Common myeloid progenitor, CD34-positive (primary cell): ENCODE measurements at regions not wholly inside any gene's neighbourhood (a gene's known extent, or its start where the extent isn't known, plus 50 kb on each side); places are given as distances from the start of the nearest gene placed in this dataset.

Experiments
- CTCF ChIA-PET: fragments of 350-600 bp; sonication (Branson Sonifier 250); formaldehyde crosslinking; loops from one replicate; lab custom pipeline; 2021; ENCODE audit warnings: antibody characterized with exemption; lab: Charles Lee
- POLR2A ChIA-PET: fragments of 350-600 bp; sonication (Branson Sonifier 250); formaldehyde crosslinking; loops from one replicate; lab custom pipeline; 2021; ENCODE audit warnings: antibody characterized with exemption; lab: Charles Lee
- DNase-seq, 3 donors: peaks; one replicate each; pipeline versions ENCODE4 v3.0.0 to v3.0.0-alpha.2; 2013
- H3K27ac ChIP-seq, 2 experiments: 1 replicate in 1 of 2; 2 replicates in 1 of 2; pipeline ENCODE4 v1.7.0; 2013; ENCODE audit warnings: inconsistent platforms in 2 of 2, low read length in 2 of 2, mild to moderate bottlenecking in 2 of 2, low read depth in 1 of 2, moderate library complexity in 1 of 2; ENCODE audit not compliant: severe bottlenecking in 2 of 2, insufficient read depth in 1 of 2, poor library complexity in 1 of 2
- H3K27me3 ChIP-seq, 5 experiments: replicated peaks in 2 of 5; 1 replicate in 3 of 5; 2 replicates in 2 of 5; pipeline versions ENCODE4 v1.6.1 to v1.7.0; 2013; ENCODE audit warnings: low read length in 4 of 5, mild to moderate bottlenecking in 2 of 5, moderate library complexity in 2 of 5, inconsistent platforms in 1 of 5; ENCODE audit not compliant: insufficient read depth in 5 of 5, control insufficient read depth in 4 of 5
- H3K36me3 ChIP-seq, 4 experiments: 1 replicate in 2 of 4; 2 replicates in 2 of 4; pipeline versions ENCODE4 v1.6.1 to v1.7.0; 2013; ENCODE audit warnings: low read length in 3 of 4, control low read depth in 1 of 4, mild to moderate bottlenecking in 1 of 4; ENCODE audit not compliant: control insufficient read depth in 4 of 4, insufficient read depth in 4 of 4
- H3K4me1 ChIP-seq, 4 experiments: 1 replicate in 3 of 4; 2 replicates in 1 of 4; pipeline versions ENCODE4 v1.6.1 to v1.7.1; 2013; ENCODE audit warnings: low read length in 3 of 4, mild to moderate bottlenecking in 3 of 4, control low read depth in 1 of 4, inconsistent platforms in 1 of 4, moderate library complexity in 1 of 4; ENCODE audit not compliant: control insufficient read depth in 4 of 4, insufficient read depth in 4 of 4; ENCODE audit errors: control extremely low read depth in 1 of 4
- H3K4me3 ChIP-seq, 7 experiments: 1 replicate in 4 of 7; 2 replicates in 3 of 7; pipeline versions ENCODE4 v1.5.1 to v1.7.0; 2013; ENCODE audit warnings: mild to moderate bottlenecking in 7 of 7, low read length in 6 of 7, moderate library complexity in 6 of 7, inconsistent platforms in 2 of 7, low read depth in 2 of 7, control low read depth in 1 of 7; ENCODE audit not compliant: insufficient read depth in 4 of 7, control insufficient read depth in 1 of 7; ENCODE audit errors: extremely low read depth in 1 of 7
- H3K9me3 ChIP-seq, 5 experiments: 1 replicate in 4 of 5; 2 replicates in 1 of 5; pipeline versions ENCODE4 v1.6.1 to v1.7.1; 2013; ENCODE audit warnings: low read length in 4 of 5, mild to moderate bottlenecking in 2 of 5, inconsistent platforms in 1 of 5, low read depth in 1 of 5, moderate library complexity in 1 of 5; ENCODE audit not compliant: control insufficient read depth in 4 of 5, insufficient read depth in 2 of 5; ENCODE audit errors: control extremely low read depth in 1 of 5
- WGBS: methylation state at CpG from one replicate; pipeline ENCODE4 v1.1.5; 2013; ENCODE audit not compliant: insufficient coverage; 5-methylcytosine and 5-hydroxymethylcytosine counted together

GRCh38 chr5:75975496-75975895 lies 107.7 kb upstream of the SV2C start:
- Histone ChIP-seq H3K4me1 (no peaks in the 10 kb centered on the region), H3K27me3 (no peaks in the 10 kb centered on the region), H3K9me3 (peaks cover 0 to 7% (median 1%) of the 10 kb centered on the region in 5 experiments), H3K4me3 (no peak overlapping the region), H3K36me3 (no peaks in the 10 kb centered on the region), H3K27ac (no peak overlapping the region)
- no peak for DNase-seq
- ChIA-PET CTCF (interaction anchor here (0.6 kb wide), 1 partner anchor 1623 kb away, joined by 3 read pairs; no protein-coding TSS in a partner anchor), POLR2A (no interaction called here)
- WGBS, result 90% methylated on average over 4 of the region's 5 CpGs

- Histone ChIP-seq H3K36me3 (no peaks in the 10 kb centered on the region), H3K4me1 (no peaks in the 10 kb centered on the region), H3K27me3 (no peaks in the 10 kb centered on the region), H3K27ac (no peak overlapping the region), H3K4me3 (no peak overlapping the region), H3K9me3 (peaks cover 0 to 10% (median 4%) of the 10 kb centered on the region in 5 experiments)
- no CpG with 5 or more reads among the region's 1 CpG for WGBS
- DNase-seq, result no peak
- ChIA-PET POLR2A (no interaction called here), CTCF (no interaction called here)
These were observed 117.9 kb upstream of the SV2C start for GRCh38 chr5:75965292-75965691.

- H3K36me3 ChIP-seq, result no peaks in the 10 kb centered on the region
- peaks cover 0 to 2% (median 0%) of the 10 kb centered on the region in 5 experiments for H3K27me3 ChIP-seq
- H3K4me1 ChIP-seq, result no peaks in the 10 kb centered on the region
- WGBS, result 50% methylated on average over 1 of the region's 2 CpGs
- peaks cover 0 to 10% (median 4%) of the 10 kb centered on the region in 5 experiments for H3K9me3 ChIP-seq
- no peak overlapping the region for H3K4me3 ChIP-seq
- peak; percentile 2 to 27 (median 26) for DNase-seq
- POLR2A ChIA-PET, result no interaction called here
- no peak overlapping the region for H3K27ac ChIP-seq
- CTCF ChIA-PET, result no interaction called here
These were observed 119.2 kb upstream of the SV2C start for GRCh38 chr5:75964008-75964407.

- Histone ChIP-seq H3K4me3 (no peak overlapping the region), H3K4me1 (no peaks in the 10 kb centered on the region), H3K27me3 (peaks cover 0 to 2% (median 0%) of the 10 kb centered on the region in 5 experiments), H3K36me3 (no peaks in the 10 kb centered on the region), H3K9me3 (peaks cover 0 to 11% (median 4%) of the 10 kb centered on the region in 5 experiments), H3K27ac (no peak overlapping the region)
- CTCF ChIA-PET, result no interaction called here
- no CpG with 5 or more reads among the region's 2 CpGs for WGBS
- DNase-seq, result no peak
- POLR2A ChIA-PET, result no interaction called here
These were observed 119.6 kb upstream of the SV2C start for GRCh38 chr5:75963554-75963953.

GRCh38 chr5:75961818-75962217 lies 121.4 kb upstream of the SV2C start:
- H3K4me1 ChIP-seq, result no peaks in the 10 kb centered on the region
- ChIA-PET POLR2A (no interaction called here), CTCF (no interaction called here)
- no peak overlapping the region for H3K4me3 ChIP-seq
- 100% methylated on average over 1 of the region's 1 CpG for WGBS
- H3K9me3 ChIP-seq, result peaks cover 0 to 17% (median 4%) of the 10 kb centered on the region in 5 experiments
- H3K27ac ChIP-seq, result no peak overlapping the region
- H3K27me3 ChIP-seq, result peaks cover 0 to 2% (median 0%) of the 10 kb centered on the region in 5 experiments
- DNase-seq, result no peak
- H3K36me3 ChIP-seq, result no peaks in the 10 kb centered on the region

- POLR2A ChIA-PET, result interaction anchor here (0.6 kb wide), 1 partner anchor 38 kb away, joined by 3 read pairs; no protein-coding TSS in a partner anchor
- no peaks in the 10 kb centered on the region for H3K36me3 ChIP-seq
- DNase-seq, result no peak
- H3K27ac ChIP-seq, result no peak overlapping the region
- peaks cover 0 to 11% (median 0%) of the 10 kb centered on the region in 5 experiments for H3K9me3 ChIP-seq
- no peak overlapping the region for H3K4me3 ChIP-seq
- peaks cover 0 to 2% (median 0%) of the 10 kb centered on the region in 5 experiments for H3K27me3 ChIP-seq
- no peaks in the 10 kb centered on the region for H3K4me1 ChIP-seq
- CTCF ChIA-PET, result interaction anchor here (0.8 kb wide), 1 partner anchor 17 kb away, joined by 3 read pairs; no protein-coding TSS in a partner anchor
These were observed 123.1 kb upstream of the SV2C start for GRCh38 chr5:75960129-75960528.

- no peak overlapping the region for H3K4me3 ChIP-seq
- no peak overlapping the region for H3K27ac ChIP-seq
- DNase-seq, result no peak
- H3K36me3 ChIP-seq, result no peaks in the 10 kb centered on the region
- POLR2A ChIA-PET, result no interaction called here
- CTCF ChIA-PET, result no interaction called here
- H3K9me3 ChIP-seq, result peaks cover 0 to 8% (median 0%) of the 10 kb centered on the region in 5 experiments
- H3K27me3 ChIP-seq, result no peaks in the 10 kb centered on the region
- 100% methylated on average over 1 of the region's 1 CpG for WGBS
- no peaks in the 10 kb centered on the region for H3K4me1 ChIP-seq
These were observed 130.2 kb upstream of the SV2C start for GRCh38 chr5:75952963-75953362.
